ENCODE measurements at regions not wholly inside any gene's neighbourhood (a gene's known extent, or its start where the extent isn't known, plus 50 kb on each side); places are given as distances from the start of the nearest gene placed in this dataset.

DNA sequence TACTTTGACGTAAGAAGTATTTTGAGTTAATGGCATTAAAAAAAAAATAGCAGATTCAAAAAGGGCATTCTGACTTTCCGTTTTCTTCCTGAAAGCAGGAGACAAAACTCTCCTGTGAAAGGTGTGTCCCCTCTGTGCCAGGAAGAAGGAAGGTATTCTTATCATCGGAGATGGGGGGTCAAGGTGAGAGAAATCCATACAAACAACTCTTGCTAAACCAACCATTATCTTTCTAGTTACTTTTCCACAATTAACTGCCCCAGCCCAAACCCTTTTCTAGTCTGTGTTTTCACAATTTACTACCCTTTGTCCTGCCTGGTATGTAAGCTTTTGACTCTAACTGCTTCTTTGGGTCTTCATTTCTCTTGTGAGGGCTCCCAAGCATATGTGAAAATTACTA, 717.3 kb downstream of the EPM2A start:
- H3K27ac ChIP-seq: no peak overlapping the region
- ATAC-seq (no peak), DNase-seq (no peak)
- no peaks in the 10 kb centered on the region for H3K9me3 ChIP-seq
- no peak overlapping the region for H3K4me3 ChIP-seq
- no peaks in the 10 kb centered on the region for H3K27me3 ChIP-seq (ENCODE audit: low read depth)
- no peaks in the 10 kb centered on the region for H3K36me3 ChIP-seq
- intact Hi-C loops (cut with DNase I): no loop called here
- H3K4me1 ChIP-seq: no peaks in the 10 kb centered on the region
- TF ChIP-seq, protein P1, sequence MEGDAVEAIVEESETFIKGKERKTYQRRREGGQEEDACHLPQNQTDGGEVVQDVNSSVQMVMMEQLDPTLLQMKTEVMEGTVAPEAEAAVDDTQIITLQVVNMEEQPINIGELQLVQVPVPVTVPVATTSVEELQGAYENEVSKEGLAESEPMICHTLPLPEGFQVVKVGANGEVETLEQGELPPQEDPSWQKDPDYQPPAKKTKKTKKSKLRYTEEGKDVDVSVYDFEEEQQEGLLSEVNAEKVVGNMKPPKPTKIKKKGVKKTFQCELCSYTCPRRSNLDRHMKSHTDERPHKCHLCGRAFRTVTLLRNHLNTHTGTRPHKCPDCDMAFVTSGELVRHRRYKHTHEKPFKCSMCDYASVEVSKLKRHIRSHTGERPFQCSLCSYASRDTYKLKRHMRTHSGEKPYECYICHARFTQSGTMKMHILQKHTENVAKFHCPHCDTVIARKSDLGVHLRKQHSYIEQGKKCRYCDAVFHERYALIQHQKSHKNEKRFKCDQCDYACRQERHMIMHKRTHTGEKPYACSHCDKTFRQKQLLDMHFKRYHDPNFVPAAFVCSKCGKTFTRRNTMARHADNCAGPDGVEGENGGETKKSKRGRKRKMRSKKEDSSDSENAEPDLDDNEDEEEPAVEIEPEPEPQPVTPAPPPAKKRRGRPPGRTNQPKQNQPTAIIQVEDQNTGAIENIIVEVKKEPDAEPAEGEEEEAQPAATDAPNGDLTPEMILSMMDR (IDR thresholded peaks at IDR 0.05): no peak

DNA sequence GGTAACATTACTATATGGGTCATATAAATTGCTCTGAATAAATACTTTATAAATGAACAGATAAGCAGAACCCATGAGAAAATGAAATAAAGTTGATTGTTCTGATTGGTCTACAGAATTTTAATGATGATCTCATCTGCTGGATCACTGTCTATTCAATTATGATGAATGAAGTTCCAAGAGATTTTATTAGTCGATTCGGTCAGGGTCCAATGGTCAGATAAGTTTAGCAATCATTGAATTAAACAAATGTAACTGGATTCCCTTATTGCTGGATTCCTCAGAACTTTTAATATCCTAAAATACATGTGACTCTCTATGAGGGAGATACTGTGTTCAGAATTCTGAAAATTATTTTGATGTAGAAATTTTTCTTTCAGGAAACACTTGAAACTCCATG, 715.2 kb downstream of the EPM2A start:
- Histone ChIP-seq H3K27me3 (ENCODE audit: low read depth) (no peaks in the 10 kb centered on the region), H3K4me3 (no peak overlapping the region), H3K9me3 (no peaks in the 10 kb centered on the region), H3K4me1 (no peaks in the 10 kb centered on the region), H3K36me3 (no peaks in the 10 kb centered on the region), H3K27ac (no peak overlapping the region)
- DNase-seq: no peak
- no peak for ATAC-seq
- TF ChIP-seq, protein P1 (IDR thresholded peaks at IDR 0.05): no peak
- intact Hi-C loops (cut with DNase I): no loop called here

DNA sequence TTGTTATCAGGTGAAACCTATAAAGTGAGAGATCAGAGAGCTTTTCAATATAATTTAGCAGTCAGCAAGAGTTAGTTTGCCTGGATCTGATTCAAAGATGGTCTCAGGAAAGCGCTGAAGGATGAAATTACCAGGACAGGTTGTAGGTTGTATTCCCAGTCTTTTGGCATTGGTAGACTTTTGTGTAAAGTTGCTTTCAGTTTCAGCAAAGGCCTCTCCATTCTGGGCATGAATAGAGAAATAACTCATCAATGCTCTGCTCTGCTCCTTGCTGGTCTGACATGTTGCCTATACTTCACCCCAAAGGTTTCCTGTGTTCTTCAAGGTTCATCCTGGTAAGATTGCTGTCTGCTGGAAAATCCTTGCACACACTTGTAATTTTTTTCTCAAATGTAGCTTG, 714.8 kb downstream of the EPM2A start:
- Histone ChIP-seq H3K27ac (no peak overlapping the region), H3K27me3 (ENCODE audit: low read depth) (no peaks in the 10 kb centered on the region), H3K4me3 (no peak overlapping the region), H3K4me1 (no peaks in the 10 kb centered on the region), H3K36me3 (no peaks in the 10 kb centered on the region), H3K9me3 (no peaks in the 10 kb centered on the region)
- ATAC-seq (no peak), DNase-seq (no peak)
- TF ChIP-seq, protein P1 (IDR thresholded peaks at IDR 0.05): no peak
- intact Hi-C loops (cut with DNase I): no loop called here

DNA sequence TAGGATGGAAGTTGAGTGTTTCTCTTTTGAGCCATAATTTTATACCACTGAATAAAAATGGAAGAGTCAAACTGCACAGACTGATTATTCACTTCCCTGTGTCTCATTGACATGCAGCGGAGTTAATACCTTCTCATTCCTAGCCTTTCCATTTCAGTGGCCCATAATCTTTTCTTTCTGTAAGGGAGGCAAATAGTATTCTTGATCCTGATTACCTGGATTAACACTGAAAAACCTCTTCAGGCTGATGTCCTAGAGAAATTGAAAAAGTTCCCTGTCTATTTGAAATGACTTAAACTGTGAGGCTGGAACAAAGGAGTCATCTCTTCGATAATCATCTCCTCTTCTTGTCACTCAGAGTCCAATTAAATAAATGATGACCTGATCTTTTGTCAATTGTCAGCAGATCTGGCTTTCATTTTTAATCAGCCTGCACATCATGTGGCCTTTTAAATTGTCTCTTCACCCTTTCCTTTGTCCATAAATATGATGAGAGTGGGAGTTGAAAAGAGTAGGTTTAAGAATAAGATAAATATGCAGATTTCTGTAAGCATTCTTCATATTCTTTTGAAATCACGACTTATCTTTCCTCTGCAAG, 713.0 kb downstream of the EPM2A start:
- H3K9me3 ChIP-seq: no peaks in the 10 kb centered on the region
- TF ChIP-seq, protein P1 (IDR thresholded peaks at IDR 0.05): no peak
- H3K27ac ChIP-seq: no peak overlapping the region
- DNase-seq (no peak), ATAC-seq (no peak)
- H3K4me1 ChIP-seq: no peaks in the 10 kb centered on the region
- H3K27me3 ChIP-seq (ENCODE audit: low read depth): no peaks in the 10 kb centered on the region
- intact Hi-C loops (cut with DNase I): no loop called here
- H3K36me3 ChIP-seq: no peaks in the 10 kb centered on the region
- no peak overlapping the region for H3K4me3 ChIP-seq

DNA sequence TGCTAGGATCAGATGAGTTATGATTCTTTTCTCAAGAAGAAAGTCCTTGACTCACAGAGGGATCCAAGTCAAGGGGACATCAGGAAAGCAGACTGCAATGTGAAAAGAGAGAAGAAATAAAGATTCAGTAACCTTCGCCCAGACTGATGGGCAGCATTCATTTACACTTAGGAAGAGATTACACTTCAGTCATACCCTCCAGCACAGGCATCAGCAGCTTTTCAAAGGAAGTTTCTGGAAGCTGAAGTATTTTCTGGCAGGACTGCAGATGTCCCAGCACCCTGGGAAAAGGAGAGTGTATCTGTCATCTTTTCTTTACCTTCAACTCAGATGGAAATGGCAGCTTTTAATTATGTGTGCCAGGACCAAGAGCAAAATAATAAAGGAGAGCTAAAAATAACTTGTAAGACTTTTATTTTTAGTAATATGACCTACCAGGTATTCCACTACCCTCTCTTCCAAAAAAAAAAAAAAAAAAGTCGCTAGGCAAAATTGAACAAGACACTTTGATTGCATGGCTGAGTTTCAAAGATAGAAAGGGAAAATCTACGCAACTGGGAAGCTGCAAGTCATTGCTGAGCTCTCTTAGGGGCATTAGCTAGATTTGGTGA, 712.1 kb downstream of the EPM2A start:
- H3K27me3 ChIP-seq (ENCODE audit: low read depth): no peaks in the 10 kb centered on the region
- no peak overlapping the region for H3K4me3 ChIP-seq
- H3K9me3 ChIP-seq: no peaks in the 10 kb centered on the region
- no peak overlapping the region for H3K27ac ChIP-seq
- H3K36me3 ChIP-seq: no peaks in the 10 kb centered on the region
- TF ChIP-seq, protein P1 (IDR thresholded peaks at IDR 0.05): no peak
- ATAC-seq (no peak), DNase-seq (no peak)
- intact Hi-C loops (cut with DNase I): no loop called here
- no peaks in the 10 kb centered on the region for H3K4me1 ChIP-seq
